ENCODE measurements at regions not wholly inside any gene's neighbourhood (a gene's known extent, or its start where the extent isn't known, plus 50 kb on each side); places are given as distances from the start of the nearest gene placed in this dataset.

DNA sequence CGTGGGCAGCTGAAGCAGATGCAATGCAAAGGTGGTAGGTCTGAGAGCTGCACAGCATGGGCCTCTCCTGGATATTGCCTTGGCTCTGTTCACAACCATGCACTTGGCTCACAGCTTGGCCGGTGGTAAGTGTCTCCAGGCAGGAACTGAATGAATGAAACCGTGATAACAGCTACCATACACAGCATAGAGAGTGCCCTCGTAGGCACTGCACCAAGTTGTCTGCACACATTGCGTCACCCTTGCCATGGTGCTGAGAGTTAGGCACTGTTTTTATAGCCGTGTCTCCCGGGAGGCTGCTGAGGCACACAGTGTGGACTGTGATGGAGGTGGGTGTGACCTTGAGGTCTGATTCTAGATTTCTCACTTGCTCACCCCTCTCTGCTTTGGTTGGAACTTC, 157.6 kb upstream of the VASH1 start:
- intact Hi-C loops (cut with micrococcal nuclease) = no loop called here
- Histone ChIP-seq H2AFZ (ENCODE audit: insufficient read depth, low read depth, low read length, poor library complexity, severe bottlenecking) (no peak overlapping the region), H3K27me3 (ENCODE audit: control insufficient read depth in 2 of 2, insufficient read depth in 2 of 2, low read length in 2 of 2) (no peaks in the 10 kb centered on the region), H3K79me2 (ENCODE audit: insufficient read depth, low read length) (no peaks in the 10 kb centered on the region), H3K4me3 (replicated peaks in 1 of 3; ENCODE audit: low read depth in 2 of 3, low read length in 3 of 3) (no peak overlapping the region), H3K4me2 (replicated peaks; ENCODE audit: extremely low read depth, low read length, poor library complexity, severe bottlenecking) (no peak overlapping the region), H3K36me3 (replicated peaks in 1 of 2; ENCODE audit: control insufficient read depth in 1 of 2, insufficient read depth in 2 of 2, low read length in 2 of 2) (no peaks in the 10 kb centered on the region), H4K20me1 (ENCODE audit: insufficient read depth, low read length) (no peaks in the 10 kb centered on the region), H3K4me1 (ENCODE audit: control insufficient read depth in 1 of 2, insufficient read depth in 2 of 2, low read length in 2 of 2) (no peaks in the 10 kb centered on the region), H3K9ac (ENCODE audit: insufficient read depth, low read length, poor library complexity, severe bottlenecking) (no peak overlapping the region), H3K9me3 (replicated peaks in 1 of 2; ENCODE audit: control insufficient read depth in 1 of 2, insufficient read depth in 1 of 2, low read length in 2 of 2) (peaks cover 0 to 4% of the 10 kb centered on the region in 2 donors), H3K27ac (ENCODE audit: low read depth in 1 of 2, low read length in 2 of 2) (no peak overlapping the region)
- no peak overlapping the region for H3K27ac Mint-ChIP-seq
- H3K4me3 Mint-ChIP-seq = no peak overlapping the region
- peaks cover 4 to 11% (median 8%) of the 10 kb centered on the region in 3 donors for H3K27me3 Mint-ChIP-seq (ENCODE audit: low read depth in 3 of 3)
- no peaks in the 10 kb centered on the region for H3K4me1 Mint-ChIP-seq
- 92% methylated on average over 2 of the region's 7 CpGs for WGBS (ENCODE audit: insufficient coverage)
- peaks cover 0 to 13% (median 4%) of the 10 kb centered on the region in 7 donors for H3K9me3 Mint-ChIP-seq
- no peak for DNase-seq
- TF ChIP-seq, protein P1, sequence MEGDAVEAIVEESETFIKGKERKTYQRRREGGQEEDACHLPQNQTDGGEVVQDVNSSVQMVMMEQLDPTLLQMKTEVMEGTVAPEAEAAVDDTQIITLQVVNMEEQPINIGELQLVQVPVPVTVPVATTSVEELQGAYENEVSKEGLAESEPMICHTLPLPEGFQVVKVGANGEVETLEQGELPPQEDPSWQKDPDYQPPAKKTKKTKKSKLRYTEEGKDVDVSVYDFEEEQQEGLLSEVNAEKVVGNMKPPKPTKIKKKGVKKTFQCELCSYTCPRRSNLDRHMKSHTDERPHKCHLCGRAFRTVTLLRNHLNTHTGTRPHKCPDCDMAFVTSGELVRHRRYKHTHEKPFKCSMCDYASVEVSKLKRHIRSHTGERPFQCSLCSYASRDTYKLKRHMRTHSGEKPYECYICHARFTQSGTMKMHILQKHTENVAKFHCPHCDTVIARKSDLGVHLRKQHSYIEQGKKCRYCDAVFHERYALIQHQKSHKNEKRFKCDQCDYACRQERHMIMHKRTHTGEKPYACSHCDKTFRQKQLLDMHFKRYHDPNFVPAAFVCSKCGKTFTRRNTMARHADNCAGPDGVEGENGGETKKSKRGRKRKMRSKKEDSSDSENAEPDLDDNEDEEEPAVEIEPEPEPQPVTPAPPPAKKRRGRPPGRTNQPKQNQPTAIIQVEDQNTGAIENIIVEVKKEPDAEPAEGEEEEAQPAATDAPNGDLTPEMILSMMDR (IDR thresholded peaks at IDR 0.05) = no peak
- no peaks in the 10 kb centered on the region for H3K36me3 Mint-ChIP-seq

DNA sequence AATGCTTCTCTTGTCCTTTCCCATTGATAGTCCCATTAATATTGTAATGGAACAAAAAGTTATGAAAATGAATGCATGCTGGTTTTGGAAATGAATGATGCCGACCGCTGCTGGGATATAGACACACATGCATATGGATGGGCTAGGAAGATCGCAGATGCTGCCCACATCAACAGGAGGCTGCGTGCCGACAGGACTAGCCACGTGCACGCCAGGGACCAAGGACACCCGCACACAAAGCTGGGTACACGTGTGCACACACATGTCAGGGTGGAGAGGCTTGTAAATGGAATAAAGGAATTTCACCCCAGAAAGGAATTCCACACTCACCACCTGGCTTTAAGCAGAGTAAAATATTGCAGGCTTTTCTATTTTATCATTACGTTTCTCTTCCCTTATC, 153.8 kb upstream of the VASH1 start:
- Histone ChIP-seq H4K20me1 (ENCODE audit: insufficient read depth, low read length) (no peaks in the 10 kb centered on the region), H3K79me2 (ENCODE audit: insufficient read depth, low read length) (no peaks in the 10 kb centered on the region), H3K9me3 (replicated peaks in 1 of 2; ENCODE audit: control insufficient read depth in 1 of 2, insufficient read depth in 1 of 2, low read length in 2 of 2) (no peaks in the 10 kb centered on the region), H3K4me3 (replicated peaks in 1 of 3; ENCODE audit: low read depth in 2 of 3, low read length in 3 of 3) (no peak overlapping the region), H3K9ac (ENCODE audit: insufficient read depth, low read length, poor library complexity, severe bottlenecking) (no peak overlapping the region), H3K4me2 (replicated peaks; ENCODE audit: extremely low read depth, low read length, poor library complexity, severe bottlenecking) (no peak overlapping the region), H3K36me3 (replicated peaks in 1 of 2; ENCODE audit: control insufficient read depth in 1 of 2, insufficient read depth in 2 of 2, low read length in 2 of 2) (no peaks in the 10 kb centered on the region), H3K27me3 (ENCODE audit: control insufficient read depth in 2 of 2, insufficient read depth in 2 of 2, low read length in 2 of 2) (no peaks in the 10 kb centered on the region), H2AFZ (ENCODE audit: insufficient read depth, low read depth, low read length, poor library complexity, severe bottlenecking) (no peak overlapping the region), H3K27ac (ENCODE audit: low read depth in 1 of 2, low read length in 2 of 2) (no peak overlapping the region), H3K4me1 (ENCODE audit: control insufficient read depth in 1 of 2, insufficient read depth in 2 of 2, low read length in 2 of 2) (no peaks in the 10 kb centered on the region)
- peaks cover 4 to 12% (median 9%) of the 10 kb centered on the region in 3 donors for H3K27me3 Mint-ChIP-seq (ENCODE audit: low read depth in 3 of 3)
- 94% methylated on average over 3 of the region's 10 CpGs for WGBS (ENCODE audit: insufficient coverage)
- DNase-seq = no peak
- no peak overlapping the region for H3K4me3 Mint-ChIP-seq
- H3K9me3 Mint-ChIP-seq = peaks cover 0 to 5% (median 1%) of the 10 kb centered on the region in 7 donors
- H3K4me1 Mint-ChIP-seq = no peaks in the 10 kb centered on the region
- H3K27ac Mint-ChIP-seq = no peak overlapping the region
- intact Hi-C loops (cut with micrococcal nuclease) = no loop called here
- no peaks in the 10 kb centered on the region for H3K36me3 Mint-ChIP-seq
- TF ChIP-seq, protein P1 (IDR thresholded peaks at IDR 0.05) = no peak
